ENCODE measurements at regions not wholly inside any gene's neighbourhood (a gene's known extent, or its start where the extent isn't known, plus 50 kb on each side); places are given as distances from the start of the nearest gene placed in this dataset.

- TF ChIP-seq USF2 (IDR thresholded peaks at IDR 0.05; ENCODE audit: low read length) (no peak), MAFK (IDR thresholded peaks at IDR 0.05; ENCODE audit: low read depth, low read length) (no peak), POU5F1 (IDR thresholded peaks at IDR 0.05; ENCODE audit: low read depth, low read length) (no peak)
Observed at GRCh38 chr5:89473196-89473595, 590.2 kb upstream of the MEF2C start (continued).
